ENCODE measurements at regions not wholly inside any gene's neighbourhood (a gene's known extent, or its start where the extent isn't known, plus 50 kb on each side); places are given as distances from the start of the nearest gene placed in this dataset.
A peak's percentile ranks its signal among the peaks of the same experiment; 100 is the strongest.

DNA sequence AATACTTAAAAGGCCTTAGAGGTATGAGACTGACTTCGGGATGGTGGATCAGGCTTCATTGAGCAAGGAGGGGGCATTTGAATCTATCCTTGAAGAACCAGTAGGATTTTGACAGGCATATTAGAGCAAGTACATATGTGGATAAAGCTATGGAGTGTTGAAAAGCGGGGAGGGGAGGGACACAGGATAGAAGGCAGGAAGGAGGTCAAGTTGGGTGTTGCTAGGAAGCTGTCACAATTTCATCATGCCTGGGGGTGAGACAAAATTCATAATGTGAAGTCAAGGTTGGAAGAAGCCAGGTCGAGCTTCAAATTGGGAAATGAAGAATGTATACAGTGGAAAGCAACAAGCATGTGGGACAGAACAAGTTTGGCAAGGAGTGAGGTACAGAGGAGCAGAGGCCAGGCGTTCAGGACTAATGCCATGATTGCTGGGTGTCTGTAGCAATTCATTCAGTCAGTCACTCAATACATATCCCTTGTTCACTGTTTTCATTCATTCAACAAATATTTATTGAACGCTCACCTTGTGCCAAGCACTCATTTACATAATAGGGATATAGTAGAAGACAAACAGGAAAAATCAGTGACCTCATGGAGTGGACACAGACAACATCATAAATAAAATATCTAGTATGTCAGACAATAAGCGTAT, 58.3 kb upstream of the LTA4H start:
- Histone ChIP-seq H4K20me1 (ENCODE audit: control insufficient read depth, extremely low read depth, insufficient read depth, low read length) (no peaks in the 10 kb centered on the region), H3K36me3 (ENCODE audit: control insufficient read depth, insufficient read depth, low read length) (no peaks in the 10 kb centered on the region), H3K9me3 (ENCODE audit: control insufficient read depth, insufficient read depth, low read depth, low read length) (no peaks in the 10 kb centered on the region), H3K4me1 (ENCODE audit: control insufficient read depth, extremely low read depth, insufficient read depth, low read length) (no peaks in the 10 kb centered on the region), H3K79me2 (ENCODE audit: control insufficient read depth, insufficient read depth, low read length) (no peaks in the 10 kb centered on the region), H2AFZ (ENCODE audit: low read length) (no peak overlapping the region), H3K4me3 (replicated peaks in 1 of 4; ENCODE audit: control extremely low read depth in 1 of 4, insufficient read depth in 1 of 4, low read depth in 3 of 4, low read length in 4 of 4) (no peak overlapping the region), H3K27ac (ENCODE audit: insufficient read depth, low read length) (no peak overlapping the region), H3K27me3 (ENCODE audit: control insufficient read depth, insufficient read depth, low read length) (peaks cover 2% of the 10 kb centered on the region), H3K4me2 (ENCODE audit: extremely low read depth, insufficient read depth, low read length) (no peak overlapping the region), H3K9ac (ENCODE audit: insufficient read depth, low read length) (no peak overlapping the region)
- no peak for TF ChIP-seq EZH2 (IDR thresholded peaks at IDR 0.05; ENCODE audit: low read length, missing control alignments)
- TF ChIP-seq, protein P1, sequence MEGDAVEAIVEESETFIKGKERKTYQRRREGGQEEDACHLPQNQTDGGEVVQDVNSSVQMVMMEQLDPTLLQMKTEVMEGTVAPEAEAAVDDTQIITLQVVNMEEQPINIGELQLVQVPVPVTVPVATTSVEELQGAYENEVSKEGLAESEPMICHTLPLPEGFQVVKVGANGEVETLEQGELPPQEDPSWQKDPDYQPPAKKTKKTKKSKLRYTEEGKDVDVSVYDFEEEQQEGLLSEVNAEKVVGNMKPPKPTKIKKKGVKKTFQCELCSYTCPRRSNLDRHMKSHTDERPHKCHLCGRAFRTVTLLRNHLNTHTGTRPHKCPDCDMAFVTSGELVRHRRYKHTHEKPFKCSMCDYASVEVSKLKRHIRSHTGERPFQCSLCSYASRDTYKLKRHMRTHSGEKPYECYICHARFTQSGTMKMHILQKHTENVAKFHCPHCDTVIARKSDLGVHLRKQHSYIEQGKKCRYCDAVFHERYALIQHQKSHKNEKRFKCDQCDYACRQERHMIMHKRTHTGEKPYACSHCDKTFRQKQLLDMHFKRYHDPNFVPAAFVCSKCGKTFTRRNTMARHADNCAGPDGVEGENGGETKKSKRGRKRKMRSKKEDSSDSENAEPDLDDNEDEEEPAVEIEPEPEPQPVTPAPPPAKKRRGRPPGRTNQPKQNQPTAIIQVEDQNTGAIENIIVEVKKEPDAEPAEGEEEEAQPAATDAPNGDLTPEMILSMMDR (conservative IDR thresholded peaks at IDR 0.05 in 1 of 2, IDR thresholded peaks at IDR 0.05 in 1 of 2; ENCODE audit: low read depth in 1 of 2, low read length in 2 of 2), result no peak
- no peak for DNase-seq (ENCODE audit: low read depth in 2 of 2)

DNA sequence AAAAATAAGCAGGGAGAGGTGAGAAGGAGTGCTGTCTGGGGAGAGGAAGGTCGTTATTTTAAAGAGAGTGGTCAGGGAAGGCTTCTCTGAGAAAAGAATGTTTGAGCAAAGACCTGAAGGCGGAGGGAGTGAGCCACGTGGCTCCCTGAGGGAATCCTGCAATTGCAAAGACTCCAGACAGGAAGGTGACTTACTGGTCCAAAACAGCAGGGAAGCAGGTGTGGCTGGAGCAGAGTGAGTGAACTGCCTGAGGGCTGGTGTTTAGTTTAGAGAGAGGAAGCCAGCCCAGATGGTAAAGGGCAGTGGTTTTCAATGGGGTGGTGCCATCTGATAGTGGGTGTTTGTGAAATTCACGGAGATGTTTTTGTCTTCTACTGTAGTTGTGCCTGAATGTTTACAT, 58.8 kb upstream of the LTA4H start:
- H3K4me2 ChIP-seq (ENCODE audit: extremely low read depth, insufficient read depth, low read length), result no peak overlapping the region
- H4K20me1 ChIP-seq (ENCODE audit: control insufficient read depth, extremely low read depth, insufficient read depth, low read length), result no peaks in the 10 kb centered on the region
- peak in 1 of 2 donors; percentile 19 for DNase-seq (ENCODE audit: low read depth in 2 of 2)

DNA sequence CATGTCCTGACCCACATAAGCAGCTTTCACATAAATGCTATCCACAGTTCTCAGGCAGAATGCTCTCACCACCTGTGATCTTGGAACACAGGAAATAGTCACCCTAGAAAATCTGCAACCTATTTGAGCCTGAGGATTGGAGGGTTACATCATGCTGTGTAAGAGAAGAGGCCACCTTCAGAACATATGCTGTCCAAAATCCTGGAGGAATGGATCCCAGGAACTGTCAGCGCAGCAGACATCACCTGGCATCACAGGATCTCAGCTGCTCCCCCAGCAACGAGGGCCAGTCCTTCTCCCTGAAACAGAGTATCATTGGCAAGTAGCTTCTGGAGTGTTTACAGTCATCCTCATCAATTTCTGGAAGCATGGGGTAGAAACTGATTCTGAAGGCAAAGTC, 63.2 kb upstream of the LTA4H start:
- H4K20me1 ChIP-seq (ENCODE audit: control insufficient read depth, extremely low read depth, insufficient read depth, low read length), result no peaks in the 10 kb centered on the region
- no peak overlapping the region for H3K9ac ChIP-seq (ENCODE audit: insufficient read depth, low read length)
- H3K79me2 ChIP-seq (ENCODE audit: control insufficient read depth, insufficient read depth, low read length), result no peaks in the 10 kb centered on the region
- H3K36me3 ChIP-seq (ENCODE audit: control insufficient read depth, insufficient read depth, low read length), result no peaks in the 10 kb centered on the region
- H3K4me3 ChIP-seq (replicated peaks in 1 of 4; ENCODE audit: control extremely low read depth in 1 of 4, insufficient read depth in 1 of 4, low read depth in 3 of 4, low read length in 4 of 4), result no peak overlapping the region
- no peaks in the 10 kb centered on the region for H3K9me3 ChIP-seq (ENCODE audit: control insufficient read depth, insufficient read depth, low read depth, low read length)
- H3K27me3 ChIP-seq (ENCODE audit: control insufficient read depth, insufficient read depth, low read length), result peaks cover 2% of the 10 kb centered on the region
- H3K4me1 ChIP-seq (ENCODE audit: control insufficient read depth, extremely low read depth, insufficient read depth, low read length), result no peaks in the 10 kb centered on the region
- TF ChIP-seq EZH2 (IDR thresholded peaks at IDR 0.05; ENCODE audit: low read length, missing control alignments), result no peak
- TF ChIP-seq, protein P1 (conservative IDR thresholded peaks at IDR 0.05 in 1 of 2, IDR thresholded peaks at IDR 0.05 in 1 of 2; ENCODE audit: low read depth in 1 of 2, low read length in 2 of 2), result no peak
- no peak for DNase-seq (ENCODE audit: low read depth in 2 of 2)
- no peak overlapping the region for H3K4me2 ChIP-seq (ENCODE audit: extremely low read depth, insufficient read depth, low read length)
- no peak overlapping the region for H2AFZ ChIP-seq (ENCODE audit: low read length)
- H3K27ac ChIP-seq (ENCODE audit: insufficient read depth, low read length), result no peak overlapping the region

More for the DNA sequence above, 58.8 kb upstream of the LTA4H start:
- no peaks in the 10 kb centered on the region for H3K36me3 ChIP-seq (ENCODE audit: control insufficient read depth, insufficient read depth, low read length)
- H3K27ac ChIP-seq (ENCODE audit: insufficient read depth, low read length), result no peak overlapping the region
- H3K9ac ChIP-seq (ENCODE audit: insufficient read depth, low read length), result no peak overlapping the region
- TF ChIP-seq, protein P1 (conservative IDR thresholded peaks at IDR 0.05 in 1 of 2, IDR thresholded peaks at IDR 0.05 in 1 of 2; ENCODE audit: low read depth in 1 of 2, low read length in 2 of 2), result no peak
- no peak for TF ChIP-seq EZH2 (IDR thresholded peaks at IDR 0.05; ENCODE audit: low read length, missing control alignments)
- no peaks in the 10 kb centered on the region for H3K79me2 ChIP-seq (ENCODE audit: control insufficient read depth, insufficient read depth, low read length)
- peaks cover 2% of the 10 kb centered on the region for H3K27me3 ChIP-seq (ENCODE audit: control insufficient read depth, insufficient read depth, low read length)
- no peak overlapping the region for H2AFZ ChIP-seq (ENCODE audit: low read length)
- no peaks in the 10 kb centered on the region for H3K4me1 ChIP-seq (ENCODE audit: control insufficient read depth, extremely low read depth, insufficient read depth, low read length)
- H3K4me3 ChIP-seq (replicated peaks in 1 of 4; ENCODE audit: control extremely low read depth in 1 of 4, insufficient read depth in 1 of 4, low read depth in 3 of 4, low read length in 4 of 4), result no peak overlapping the region
- no peaks in the 10 kb centered on the region for H3K9me3 ChIP-seq (ENCODE audit: control insufficient read depth, insufficient read depth, low read depth, low read length)
